ENCODE measurements at regions not wholly inside any gene's neighbourhood (a gene's known extent, or its start where the extent isn't known, plus 50 kb on each side); places are given as distances from the start of the nearest gene placed in this dataset.

DNA sequence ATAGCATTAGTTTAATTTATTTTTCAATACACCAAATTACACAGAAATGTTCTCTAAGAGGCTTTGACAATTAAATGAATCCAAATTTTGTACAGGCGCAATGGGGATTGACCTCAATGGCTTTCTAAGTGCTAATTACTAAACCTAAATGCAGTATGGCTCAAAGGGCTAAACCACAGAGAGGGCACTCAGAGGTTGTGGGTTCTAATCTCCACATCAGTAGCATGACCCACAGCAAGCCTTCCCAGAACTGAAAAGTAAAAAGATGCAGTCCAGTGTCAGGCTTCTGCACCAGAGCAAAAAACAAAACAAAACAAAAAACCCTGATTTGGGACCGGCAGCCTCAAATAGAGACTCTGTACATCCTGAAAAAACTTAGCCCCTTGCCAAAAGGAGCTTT lies 579.2 kb upstream of the PKN2 start:
- 74 to 89% methylated on average over 2 of the region's 2 CpGs for WGBS, 2 donors
- intact Hi-C loops (cut with DNase I): no loop called here

DNA sequence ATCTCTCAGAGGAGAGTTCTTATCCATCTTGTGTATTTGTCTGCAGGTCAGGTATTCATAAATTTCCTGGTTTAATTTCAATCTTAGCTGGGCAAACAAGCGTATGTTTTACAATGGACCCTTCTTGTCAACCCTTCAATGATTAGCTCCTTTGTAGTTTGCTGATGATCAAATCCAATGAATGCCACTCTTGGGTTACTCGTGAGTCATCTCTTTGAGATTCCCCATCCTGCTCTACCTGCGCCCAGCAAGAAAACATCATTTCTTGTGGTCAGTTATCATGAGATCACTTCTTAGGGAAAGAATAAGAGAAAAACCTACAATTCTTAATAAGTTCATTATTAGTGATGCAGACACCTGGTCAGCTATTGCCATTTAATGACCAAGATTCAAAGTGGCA lies 572.3 kb upstream of the PKN2 start:
- no peaks in the 10 kb centered on the region for H3K4me1 ChIP-seq
- no peaks in the 10 kb centered on the region for H3K27me3 ChIP-seq
- H3K27ac ChIP-seq: no peak overlapping the region
- TF ChIP-seq, protein P1, sequence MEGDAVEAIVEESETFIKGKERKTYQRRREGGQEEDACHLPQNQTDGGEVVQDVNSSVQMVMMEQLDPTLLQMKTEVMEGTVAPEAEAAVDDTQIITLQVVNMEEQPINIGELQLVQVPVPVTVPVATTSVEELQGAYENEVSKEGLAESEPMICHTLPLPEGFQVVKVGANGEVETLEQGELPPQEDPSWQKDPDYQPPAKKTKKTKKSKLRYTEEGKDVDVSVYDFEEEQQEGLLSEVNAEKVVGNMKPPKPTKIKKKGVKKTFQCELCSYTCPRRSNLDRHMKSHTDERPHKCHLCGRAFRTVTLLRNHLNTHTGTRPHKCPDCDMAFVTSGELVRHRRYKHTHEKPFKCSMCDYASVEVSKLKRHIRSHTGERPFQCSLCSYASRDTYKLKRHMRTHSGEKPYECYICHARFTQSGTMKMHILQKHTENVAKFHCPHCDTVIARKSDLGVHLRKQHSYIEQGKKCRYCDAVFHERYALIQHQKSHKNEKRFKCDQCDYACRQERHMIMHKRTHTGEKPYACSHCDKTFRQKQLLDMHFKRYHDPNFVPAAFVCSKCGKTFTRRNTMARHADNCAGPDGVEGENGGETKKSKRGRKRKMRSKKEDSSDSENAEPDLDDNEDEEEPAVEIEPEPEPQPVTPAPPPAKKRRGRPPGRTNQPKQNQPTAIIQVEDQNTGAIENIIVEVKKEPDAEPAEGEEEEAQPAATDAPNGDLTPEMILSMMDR (IDR thresholded peaks at IDR 0.05): no peak
- no peak for TF ChIP-seq POLR2A (IDR thresholded peaks at IDR 0.05)
- H3K36me3 ChIP-seq (replicated peaks in 1 of 2; ENCODE audit: insufficient read depth in 1 of 2, low read depth in 2 of 2): no peaks in the 10 kb centered on the region
- no peak for DNase-seq
- H3K4me3 ChIP-seq: no peak overlapping the region
- intact Hi-C loops (cut with DNase I): no loop called here
- WGBS, 2 donors: 83 to 92% methylated on average over 3 of the region's 3 CpGs
- H3K9me3 ChIP-seq: no peaks in the 10 kb centered on the region
- ATAC-seq: no peak

More for the DNA sequence above, 579.2 kb upstream of the PKN2 start:
- Histone ChIP-seq H3K36me3 (replicated peaks in 1 of 2; ENCODE audit: insufficient read depth in 1 of 2, low read depth in 2 of 2) (no peaks in the 10 kb centered on the region), H3K4me1 (no peaks in the 10 kb centered on the region), H3K27ac (no peak overlapping the region), H3K4me3 (no peak overlapping the region), H3K27me3 (no peaks in the 10 kb centered on the region), H3K9me3 (no peaks in the 10 kb centered on the region)
- TF ChIP-seq, protein P1 (IDR thresholded peaks at IDR 0.05): no peak
- ATAC-seq: no peak
- DNase-seq: no peak

DNA sequence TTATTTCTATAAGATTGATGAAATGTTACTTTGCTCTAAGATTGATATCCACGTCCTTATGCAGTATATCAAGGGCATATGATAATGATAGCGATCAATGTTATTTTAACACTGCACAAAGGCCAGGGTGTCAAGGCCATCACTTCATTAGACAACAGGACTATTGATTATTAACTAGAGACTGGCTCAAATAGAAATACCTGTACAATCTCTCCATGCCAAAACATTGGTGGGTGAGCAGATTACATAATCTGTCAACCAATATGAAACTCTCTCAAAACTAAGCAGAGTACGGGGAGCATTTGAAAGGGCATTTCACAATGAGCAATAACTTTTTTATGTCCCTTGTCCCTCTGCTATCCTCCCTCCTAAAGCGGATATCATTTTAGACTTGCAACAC lies 566.5 kb upstream of the PKN2 start:
- no peak overlapping the region for H3K4me3 ChIP-seq
- WGBS, 2 donors: 20 to 30% methylated on average over 4 of the region's 4 CpGs
- no peaks in the 10 kb centered on the region for H3K27me3 ChIP-seq
- TF ChIP-seq POLR2A (IDR thresholded peaks at IDR 0.05): no peak
- TF ChIP-seq, protein P1 (IDR thresholded peaks at IDR 0.05): no peak
- H3K4me1 ChIP-seq: peaks cover 14% of the 10 kb centered on the region
- no peaks in the 10 kb centered on the region for H3K9me3 ChIP-seq
- DNase-seq (no peak), ATAC-seq (no peak)
- H3K36me3 ChIP-seq (replicated peaks in 1 of 2; ENCODE audit: insufficient read depth in 1 of 2, low read depth in 2 of 2): no peaks in the 10 kb centered on the region
- H3K27ac ChIP-seq: no peak overlapping the region
- intact Hi-C loops (cut with DNase I): no loop called here

DNA sequence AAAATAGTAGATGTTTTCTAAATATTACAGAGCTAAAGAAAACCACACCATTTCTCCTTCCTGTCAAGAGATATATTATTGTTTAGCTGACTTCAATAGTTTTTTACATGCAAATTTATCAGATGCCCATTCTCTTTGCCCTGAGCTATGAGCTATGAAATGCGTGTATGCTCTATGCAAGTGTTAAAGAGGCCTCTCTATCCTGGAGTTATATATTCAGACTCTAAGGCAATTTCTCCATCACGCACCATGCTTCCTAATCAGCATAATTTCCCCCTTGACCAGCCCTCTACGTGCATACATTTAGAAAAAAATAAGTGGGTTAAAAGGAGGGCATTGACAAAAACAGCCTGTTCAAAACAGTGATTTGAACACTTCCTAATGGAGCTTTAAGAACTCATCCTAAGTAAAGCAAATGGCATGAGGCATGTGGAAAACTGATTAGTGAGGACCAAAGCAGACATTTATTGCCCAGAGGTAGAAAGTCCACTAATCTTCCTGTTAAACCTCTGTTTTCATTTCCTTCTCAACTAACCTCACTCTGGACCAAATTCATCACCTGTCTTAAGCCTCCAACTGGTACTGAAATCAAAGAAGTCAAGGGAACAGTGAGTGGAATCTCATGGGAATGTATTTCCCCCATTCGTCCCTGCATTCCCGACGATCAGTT lies 565.8 kb upstream of the PKN2 start:
- Histone ChIP-seq H3K27me3 (no peaks in the 10 kb centered on the region), H3K27ac (no peak overlapping the region), H3K4me1 (peaks cover 14% of the 10 kb centered on the region), H3K4me3 (no peak overlapping the region), H3K36me3 (replicated peaks in 1 of 2; ENCODE audit: insufficient read depth in 1 of 2, low read depth in 2 of 2) (no peaks in the 10 kb centered on the region), H3K9me3 (no peaks in the 10 kb centered on the region)
- TF ChIP-seq, protein P1 (IDR thresholded peaks at IDR 0.05): no peak
- TF ChIP-seq POLR2A (IDR thresholded peaks at IDR 0.05): no peak
- intact Hi-C loops (cut with DNase I): no loop called here
- WGBS, 2 donors: 75 to 83% methylated on average over 6 of the region's 6 CpGs
- DNase-seq (no peak), ATAC-seq (no peak)

DNA sequence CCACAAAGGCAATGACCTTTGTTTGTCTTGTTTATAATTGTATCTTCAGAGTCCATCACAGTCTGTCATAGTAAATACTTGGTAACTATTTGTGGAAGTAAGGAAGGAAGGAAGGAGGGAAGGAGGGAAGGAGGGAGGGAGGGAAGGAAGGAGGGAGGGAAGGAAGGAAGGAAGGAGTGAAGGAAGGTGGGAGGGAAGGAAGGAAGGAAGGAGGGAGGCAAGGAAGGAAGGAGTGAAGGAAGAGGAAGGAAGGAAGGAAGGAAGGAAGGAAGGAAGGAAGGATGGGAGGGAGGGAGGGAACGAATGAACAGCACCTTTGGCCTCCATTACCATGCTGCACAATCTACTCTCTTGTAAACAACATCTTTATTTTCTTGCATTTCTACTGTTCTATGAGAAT lies 559.5 kb upstream of the PKN2 start:
- Histone ChIP-seq H3K9me3 (no peaks in the 10 kb centered on the region), H3K36me3 (replicated peaks in 1 of 2; ENCODE audit: insufficient read depth in 1 of 2, low read depth in 2 of 2) (no peaks in the 10 kb centered on the region), H3K27ac (no peak overlapping the region), H3K4me3 (no peak overlapping the region), H3K27me3 (no peaks in the 10 kb centered on the region), H3K4me1 (no peaks in the 10 kb centered on the region)
- intact Hi-C loops (cut with DNase I): no loop called here
- no peak for ATAC-seq
- TF ChIP-seq, protein P1 (IDR thresholded peaks at IDR 0.05): no peak
- TF ChIP-seq POLR2A (IDR thresholded peaks at IDR 0.05): no peak
- 35 to 74% methylated on average over 1 of the region's 1 CpG for WGBS, 2 donors
- no peak for DNase-seq

Measured in body of pancreas (tissue), 4 donors.